Progenitor cell of endocrine pancreas (in vitro differentiated cells): ENCODE measurements at regions not wholly inside any gene's neighbourhood (a gene's known extent, or its start where the extent isn't known, plus 50 kb on each side); places are given as distances from the start of the nearest gene placed in this dataset.

Source experiments
- DNase-seq: peaks from one replicate; pipeline ENCODE4 v3.0.0; 2021; ENCODE audit warnings: low spot score; ENCODE audit not compliant: unreplicated experiment
- H3K27ac Mint-ChIP-seq: 2 replicates; pipeline ENCODE4 v1.8.0; 2021; ENCODE audit warnings: mild to moderate bottlenecking, moderate library complexity, mixed read lengths
- H3K27me3 Mint-ChIP-seq: 2 replicates; pipeline ENCODE4 v1.8.0; 2021; ENCODE audit warnings: mixed read lengths
- H3K36me3 Mint-ChIP-seq: 2 replicates; pipeline ENCODE4 v1.8.0; 2022; ENCODE audit warnings: mixed read lengths; ENCODE audit not compliant: insufficient read depth
- H3K4me1 Mint-ChIP-seq: 2 replicates; pipeline ENCODE4 v1.8.0; 2021; ENCODE audit warnings: low read depth, mixed read lengths
- H3K4me3 Mint-ChIP-seq: 2 replicates; pipeline ENCODE4 v1.8.0; 2021; ENCODE audit warnings: low read depth, mild to moderate bottlenecking, moderate library complexity, mixed read lengths
- H3K9me3 Mint-ChIP-seq: 2 replicates; pipeline ENCODE4 v1.8.0; 2021; ENCODE audit warnings: low read depth, mixed read lengths
- CTCF ChIP-seq: fragments of 200-600 bp; sonication (generic); IDR thresholded peaks from one replicate; pipeline ENCODE4 v1.5.0; 2021; ENCODE audit warnings: antibody characterized with exemption, mild to moderate bottlenecking; ENCODE audit not compliant: unreplicated experiment

- Mint-ChIP-seq H3K4me3 (no peak overlapping the region), H3K9me3 (no peaks in the 10 kb centered on the region), H3K27ac (no peak overlapping the region), H3K4me1 (peaks cover 3% of the 10 kb centered on the region), H3K36me3 (no peaks in the 10 kb centered on the region), H3K27me3 (peaks cover 12% of the 10 kb centered on the region)
- no peak for DNase-seq
- no peak for TF ChIP-seq CTCF
These were observed 360.3 kb upstream of the ASIC2 start for GRCh38 chr17:33653399-33653788.

GRCh38 chr17:33657181-33657580 lies 364.1 kb upstream of the ASIC2 start:
- no peak for TF ChIP-seq CTCF
- no peak for DNase-seq
- Mint-ChIP-seq H3K4me1 (peaks cover 3% of the 10 kb centered on the region), H3K36me3 (no peaks in the 10 kb centered on the region), H3K4me3 (no peak overlapping the region), H3K9me3 (no peaks in the 10 kb centered on the region), H3K27ac (no peak overlapping the region), H3K27me3 (peaks cover 3% of the 10 kb centered on the region)

GRCh38 chr17:33661975-33662374 lies 368.9 kb upstream of the ASIC2 start:
- Mint-ChIP-seq H3K36me3 (no peaks in the 10 kb centered on the region), H3K4me3 (no peak overlapping the region), H3K27me3 (no peaks in the 10 kb centered on the region), H3K4me1 (peaks cover 3% of the 10 kb centered on the region), H3K27ac (no peak overlapping the region), H3K9me3 (no peaks in the 10 kb centered on the region)
- no peak for DNase-seq
- TF ChIP-seq CTCF, result no peak

- Mint-ChIP-seq H3K27me3 (no peaks in the 10 kb centered on the region), H3K36me3 (no peaks in the 10 kb centered on the region), H3K9me3 (no peaks in the 10 kb centered on the region), H3K4me1 (no peaks in the 10 kb centered on the region), H3K27ac (no peak overlapping the region), H3K4me3 (no peak overlapping the region)
- no peak for TF ChIP-seq CTCF
- DNase-seq, result no peak
These were observed 371.2 kb upstream of the ASIC2 start for GRCh38 chr17:33664116-33664840.

- Mint-ChIP-seq H3K36me3 (no peaks in the 10 kb centered on the region), H3K9me3 (no peaks in the 10 kb centered on the region), H3K4me3 (no peak overlapping the region), H3K4me1 (no peaks in the 10 kb centered on the region), H3K27me3 (no peaks in the 10 kb centered on the region), H3K27ac (no peak overlapping the region)
- no peak for TF ChIP-seq CTCF
- DNase-seq, result no peak
These were observed 374.0 kb upstream of the ASIC2 start for GRCh38 chr17:33667052-33667509.
